GM19239 (cell line): ENCODE measurements at regions not wholly inside any gene's neighbourhood (a gene's known extent, or its start where the extent isn't known, plus 50 kb on each side); places are given as distances from the start of the nearest gene placed in this dataset.
A peak's percentile ranks its signal among the peaks of the same experiment; 100 is the strongest.

Experiments used
- DNase-seq: peaks from one replicate; pipeline ENCODE4 v3.0.0; 2011; ENCODE audit warnings: low spot score; ENCODE audit not compliant: insufficient read length
- FAIRE-seq: peaks from 2 replicates; lab custom pipeline; 2011; peaks lifted over from hg19 to GRCh38; lab: Jason Lieb, UNC

GRCh38 chr7:22008087-22008486, 62.4 kb upstream of the CDCA7L start:
- no peak for FAIRE-seq
- no peak for DNase-seq

- FAIRE-seq (no peak), DNase-seq (no peak)
Observed at GRCh38 chr7:22005151-22005550, 59.5 kb upstream of the CDCA7L start.

- FAIRE-seq = no peak
- DNase-seq = no peak
Observed at GRCh38 chr7:22002726-22003125, 57.0 kb upstream of the CDCA7L start.

- DNase-seq (peak; percentile 42), FAIRE-seq (peak; percentile 86)
Observed at GRCh38 chr7:22001345-22002004, 55.8 kb upstream of the CDCA7L start.

- FAIRE-seq = no peak
- no peak for DNase-seq
Observed at GRCh38 chr7:21999896-22000295, 54.2 kb upstream of the CDCA7L start.

GRCh38 chr7:21996641-21997040, 50.9 kb upstream of the CDCA7L start:
- no peak for FAIRE-seq
- DNase-seq = no peak
